ENCODE measurements at regions not wholly inside any gene's neighbourhood (a gene's known extent, or its start where the extent isn't known, plus 50 kb on each side); places are given as distances from the start of the nearest gene placed in this dataset.
"Not testable (repeated sequence)": the region's sequence is repeated elsewhere in the genome, so short reads cannot be mapped to it uniquely, and the experiment has no call there.

DNA sequence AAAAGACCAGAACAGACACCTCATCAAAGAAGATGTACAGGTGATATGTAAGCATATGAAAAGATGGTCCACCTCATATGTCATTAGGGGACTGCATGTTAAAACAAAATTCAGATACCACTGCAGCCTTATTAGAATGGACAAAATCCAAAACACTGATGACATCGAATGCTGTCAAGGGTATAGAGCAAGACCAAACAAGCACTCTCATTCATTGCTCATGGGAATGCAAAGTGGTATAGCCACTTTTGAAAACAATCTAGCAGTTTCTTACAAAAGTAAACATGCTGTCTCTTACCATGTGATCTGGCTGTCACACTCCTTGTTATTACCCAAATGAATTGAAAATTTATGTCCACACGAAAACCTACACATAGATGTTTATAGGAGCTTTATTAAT, 426.6 kb upstream of the ESRRG start:
- H3K27ac ChIP-seq = no peak overlapping the region
- no peak overlapping the region for H3K4me3 ChIP-seq

- H3K27ac ChIP-seq = no peak overlapping the region
These were observed 418.5 kb upstream of the ESRRG start for GRCh38 chr1:217141711-217142110.

DNA sequence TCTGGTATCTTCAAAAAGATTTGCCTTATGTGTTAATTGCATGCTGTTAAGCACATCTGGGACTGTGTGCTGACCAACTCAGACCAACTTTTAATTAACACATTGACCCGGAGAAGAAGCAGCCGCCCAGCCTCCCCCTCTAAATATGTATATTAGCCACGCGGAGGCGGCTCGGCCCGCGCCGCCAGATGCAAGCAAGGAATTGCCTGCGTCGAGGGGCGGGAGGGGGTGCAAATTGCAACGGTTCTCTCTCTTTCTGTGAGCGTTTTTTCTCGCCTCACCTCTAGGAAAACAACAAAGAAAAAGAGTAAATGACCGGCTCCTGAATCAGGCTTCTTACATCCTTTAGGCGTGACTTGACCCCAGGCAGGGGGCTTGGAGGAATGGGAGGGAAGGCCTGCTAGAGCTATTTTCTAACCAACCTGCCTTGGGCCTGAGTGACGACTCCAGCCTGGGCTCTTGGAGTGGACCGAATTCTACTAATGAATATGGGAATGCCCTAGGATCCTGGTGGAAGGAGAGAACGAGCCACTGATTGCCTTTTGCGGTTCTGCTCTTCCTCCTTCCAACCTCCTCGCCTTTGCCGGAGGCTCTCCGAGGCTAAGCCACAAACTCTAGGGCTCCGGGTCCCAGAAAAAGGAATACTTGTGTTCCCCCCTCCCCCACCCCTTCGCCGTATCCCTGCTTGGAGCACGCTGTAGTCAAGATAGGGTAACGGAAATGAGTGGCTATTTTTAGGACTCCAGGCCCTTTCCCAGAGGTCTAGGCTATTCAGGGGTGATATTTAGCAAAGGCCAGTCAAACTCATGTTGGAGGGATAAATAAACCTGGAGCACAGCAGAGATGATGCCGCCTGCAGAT, 417.0 kb upstream of the ESRRG start:
- H3K4me3 ChIP-seq = no peak overlapping the region
- no peak overlapping the region for H3K27ac ChIP-seq

More at GRCh38 chr1:217141711-217142110, 418.5 kb upstream of the ESRRG start:
- no peak overlapping the region for H3K4me3 ChIP-seq

DNA sequence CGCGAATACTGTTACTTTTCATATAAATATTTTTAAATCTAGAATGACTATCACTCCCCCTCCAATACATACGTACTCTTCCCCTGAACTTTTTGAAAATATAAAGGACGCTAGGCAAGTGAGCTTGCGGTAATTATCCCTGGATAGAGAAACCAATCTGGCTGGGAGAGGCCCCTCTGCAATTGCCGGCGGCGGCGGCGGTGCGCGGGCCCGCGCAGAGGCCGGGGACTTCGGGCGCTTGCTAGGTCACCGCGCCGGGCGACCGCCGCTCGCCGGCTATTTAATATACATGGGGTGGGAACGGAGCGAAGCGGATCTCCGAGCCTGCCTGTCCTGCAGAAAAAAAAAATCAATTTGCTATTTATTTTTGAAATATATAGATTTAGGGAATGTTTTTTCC, 416.3 kb upstream of the ESRRG start:
- Histone ChIP-seq H3K4me3 (no peak overlapping the region), H3K27ac (no peak overlapping the region)

DNA sequence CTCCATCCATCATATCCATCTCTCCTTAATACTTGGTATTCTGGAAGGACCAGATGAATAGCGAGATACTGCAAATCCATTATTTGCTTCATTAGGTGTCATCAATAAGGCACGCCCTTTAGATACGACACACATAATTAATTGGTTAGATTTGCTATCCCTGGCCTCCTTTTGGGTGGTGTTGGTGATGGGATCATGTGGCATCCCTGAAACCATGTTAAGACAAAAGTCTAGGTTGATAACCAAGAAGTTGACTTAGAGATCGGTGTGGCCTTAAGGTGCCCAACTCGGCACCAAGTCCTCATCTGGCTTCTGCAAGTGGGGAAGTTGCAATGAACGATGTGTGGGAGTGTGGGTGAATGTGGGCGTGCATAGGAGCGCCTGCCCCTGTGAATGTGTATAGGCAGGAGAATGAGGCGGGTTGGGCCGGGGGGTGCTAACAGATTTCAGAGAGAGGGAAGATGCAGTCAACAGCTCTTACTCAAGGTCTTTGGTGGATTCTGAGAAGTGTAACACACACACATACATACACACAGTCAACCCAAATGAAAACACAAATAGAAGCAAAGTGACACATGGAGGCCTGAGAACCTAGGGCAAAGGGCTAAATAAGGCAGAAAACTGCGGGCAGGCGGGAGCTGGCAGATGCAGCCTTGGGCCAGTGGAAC, 415.7 kb upstream of the ESRRG start:
- H3K4me3 ChIP-seq = no peak overlapping the region
- no peak overlapping the region for H3K27ac ChIP-seq

DNA sequence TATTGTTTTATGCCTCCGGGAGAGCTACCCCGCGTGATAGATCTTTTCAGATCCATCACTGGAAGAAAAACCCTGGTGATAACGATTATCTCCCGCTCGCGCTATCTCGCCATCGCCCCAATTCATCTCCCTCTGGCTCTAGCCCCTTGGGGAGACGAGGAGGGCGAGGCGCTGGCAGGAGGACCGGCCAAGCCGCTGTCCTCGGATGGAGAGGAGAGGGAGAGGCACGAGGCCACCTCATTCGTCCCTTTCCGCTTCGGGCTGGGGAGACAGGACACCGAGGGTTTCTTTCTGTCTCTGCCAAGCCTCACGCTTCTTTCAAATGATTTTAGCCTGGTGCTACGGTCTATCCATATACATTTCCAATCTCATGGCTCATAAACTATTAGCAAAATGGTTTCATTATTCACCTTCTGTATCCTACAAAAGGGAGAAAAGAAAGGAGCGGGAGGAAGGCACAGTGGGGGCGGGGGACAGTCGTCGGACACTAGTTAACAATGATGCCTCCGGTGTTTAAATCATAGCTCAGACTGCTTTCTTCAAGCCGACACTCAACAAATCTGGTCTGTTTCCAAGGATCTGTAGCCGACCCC, 415.0 kb upstream of the ESRRG start:
- H3K4me3 ChIP-seq = no peak overlapping the region
- H3K27ac ChIP-seq = no peak overlapping the region

GRCh38 chr1:217137210-217137881, 414.1 kb upstream of the ESRRG start:
- Histone ChIP-seq H3K27ac (no peak overlapping the region), H3K4me3 (no peak overlapping the region)

- Histone ChIP-seq H3K27ac (no peak overlapping the region), H3K4me3 (no peak overlapping the region)
These were observed 413.6 kb upstream of the ESRRG start for GRCh38 chr1:217136895-217137205.

DNA sequence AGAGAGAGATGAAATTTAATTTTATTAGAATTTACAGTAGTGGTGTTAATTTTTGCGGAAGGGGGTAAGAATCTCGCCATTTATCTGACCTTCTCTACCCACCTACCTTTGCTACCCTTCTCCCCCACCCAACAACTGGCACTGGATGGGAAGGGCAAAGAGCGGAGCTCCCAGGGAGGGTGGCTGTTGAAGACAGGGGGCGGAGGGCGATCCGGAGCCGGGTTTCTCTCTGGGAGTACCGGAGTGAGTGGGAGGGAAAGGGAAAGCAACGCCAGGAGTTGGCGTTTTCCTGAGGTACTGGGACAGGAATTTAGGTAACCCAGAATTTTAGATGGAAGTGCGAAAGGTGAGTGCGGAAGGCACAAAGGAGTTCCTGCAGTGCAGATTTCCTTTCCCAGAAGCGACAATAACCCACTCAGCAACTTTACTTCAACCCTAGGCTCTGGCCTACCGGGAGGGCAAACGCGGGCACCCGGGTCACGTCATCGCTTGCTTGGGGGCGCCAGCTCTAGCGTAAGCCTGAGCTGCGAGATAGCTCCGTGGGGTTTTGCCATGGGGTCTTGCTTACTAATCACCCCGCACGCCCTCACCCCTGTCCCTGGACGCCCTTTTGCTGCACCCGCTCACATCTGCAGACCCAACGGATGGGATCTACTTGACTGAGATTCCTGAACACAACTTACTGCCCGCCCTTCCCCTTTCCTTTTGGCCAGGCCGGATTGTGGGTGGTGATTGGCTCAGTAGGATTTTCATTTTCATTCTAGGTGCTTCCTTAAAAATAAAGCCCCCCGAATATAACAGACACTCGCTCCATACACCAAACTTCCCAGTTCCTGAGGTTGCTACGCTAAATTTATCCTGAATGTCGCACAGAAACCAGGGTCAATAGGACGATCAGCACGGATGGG, 413.0 kb upstream of the ESRRG start:
- no peak overlapping the region for H3K27ac ChIP-seq
- peak overlapping the region in 2 of 7 experiments; percentile 26 to 42 for H3K4me3 ChIP-seq

DNA sequence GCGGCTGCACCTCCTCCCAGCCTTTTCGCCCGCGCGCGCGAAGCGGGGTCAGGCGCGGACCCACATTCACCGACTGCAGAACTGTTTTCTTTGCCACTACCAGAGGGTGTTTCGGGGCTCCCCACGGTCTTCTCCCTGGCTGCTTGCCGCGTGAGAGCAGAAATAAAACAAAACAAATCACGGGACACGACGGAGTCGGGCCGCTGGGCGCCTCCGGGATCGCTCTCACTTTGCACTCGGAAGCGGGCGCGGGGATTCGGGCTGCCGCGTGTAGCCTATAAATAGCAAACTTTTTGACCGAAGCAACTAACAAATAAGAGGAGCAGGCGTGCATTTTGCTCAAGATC, 412.3 kb upstream of the ESRRG start:
- H3K27ac ChIP-seq = no peak overlapping the region
- peak overlapping the region in 6 of 7 experiments; percentile 2 to 42 (median 20) for H3K4me3 ChIP-seq

DNA sequence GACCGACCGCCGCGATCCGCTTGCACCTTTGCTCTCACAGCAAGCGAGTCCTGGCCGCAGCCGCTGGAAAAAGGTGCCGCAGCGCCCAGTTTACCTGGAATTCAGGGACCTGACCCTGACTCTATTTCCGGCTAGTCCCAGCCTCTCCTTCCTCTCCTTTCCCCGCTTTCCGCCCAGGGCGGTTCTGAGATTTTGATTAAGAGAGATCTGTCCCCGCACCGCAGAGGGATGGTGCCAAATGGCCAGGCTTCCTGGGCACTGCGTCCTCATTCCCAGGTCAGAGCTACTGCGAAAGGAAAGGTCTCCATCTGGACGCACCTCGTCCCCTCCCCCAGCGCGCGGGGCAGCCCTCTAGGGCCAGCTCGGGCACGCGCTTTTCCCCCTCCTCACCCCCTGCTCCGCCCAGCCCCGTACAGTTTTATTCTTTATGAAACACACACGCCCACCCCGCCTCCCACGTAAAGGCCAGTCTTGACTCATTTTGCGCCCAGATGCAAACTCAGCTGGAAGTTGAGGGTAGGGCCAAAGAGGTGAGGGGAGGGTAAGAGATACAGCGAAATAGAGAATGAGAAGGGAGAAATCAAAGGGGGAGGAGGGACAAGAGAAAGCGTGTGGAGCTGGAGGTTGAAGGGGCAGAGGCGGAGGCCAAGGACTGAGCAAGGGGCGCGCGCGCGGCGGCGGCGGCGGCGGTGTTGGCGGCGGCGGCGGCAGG, 411.8 kb upstream of the ESRRG start:
- H3K4me3 ChIP-seq = peak overlapping the region in 6 of 7 experiments; percentile 2 to 42 (median 20)
- H3K27ac ChIP-seq = no peak overlapping the region

GRCh38 chr1:217133958-217134856, 411.0 kb upstream of the ESRRG start:
- Histone ChIP-seq H3K27ac (no peak overlapping the region), H3K4me3 (peak overlapping the region in 1 of 7 experiments; percentile 26)

GRCh38 chr1:217133092-217133491, 409.9 kb upstream of the ESRRG start:
- H3K4me3 ChIP-seq = no peak overlapping the region
- no peak overlapping the region for H3K27ac ChIP-seq

GRCh38 chr1:217123340-217123739, 400.1 kb upstream of the ESRRG start:
- not testable (repeated sequence) for H3K27ac ChIP-seq, H3K4me3 ChIP-seq

DNA sequence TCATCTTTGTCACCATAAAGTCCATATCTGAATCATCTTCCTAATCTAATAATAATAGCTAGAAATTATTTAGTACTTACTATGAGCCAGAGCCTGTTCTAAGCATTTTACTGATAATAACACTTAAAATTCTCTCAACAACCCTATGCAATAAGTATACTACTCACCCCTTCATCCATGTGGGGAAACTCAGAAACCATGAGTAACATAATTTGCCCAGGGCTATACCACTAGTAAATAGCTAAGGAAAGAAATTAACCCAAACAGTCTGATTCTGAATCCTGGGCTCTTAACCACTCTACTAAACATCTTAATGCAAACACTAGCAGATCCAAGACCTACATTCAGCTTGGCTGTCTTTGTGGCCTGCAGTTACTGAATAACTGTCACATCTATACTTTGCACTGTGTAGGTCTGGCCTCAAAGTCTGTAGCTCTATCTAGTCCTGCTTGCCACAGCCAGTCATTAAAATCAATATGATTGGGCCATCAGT, 394.8 kb upstream of the ESRRG start:
- H3K27ac ChIP-seq = no peak overlapping the region
- no peak overlapping the region for H3K4me3 ChIP-seq

GRCh38 chr1:217115404-217116380, 392.5 kb upstream of the ESRRG start:
- no peak overlapping the region for H3K4me3 ChIP-seq
- H3K27ac ChIP-seq = no peak overlapping the region

DNA sequence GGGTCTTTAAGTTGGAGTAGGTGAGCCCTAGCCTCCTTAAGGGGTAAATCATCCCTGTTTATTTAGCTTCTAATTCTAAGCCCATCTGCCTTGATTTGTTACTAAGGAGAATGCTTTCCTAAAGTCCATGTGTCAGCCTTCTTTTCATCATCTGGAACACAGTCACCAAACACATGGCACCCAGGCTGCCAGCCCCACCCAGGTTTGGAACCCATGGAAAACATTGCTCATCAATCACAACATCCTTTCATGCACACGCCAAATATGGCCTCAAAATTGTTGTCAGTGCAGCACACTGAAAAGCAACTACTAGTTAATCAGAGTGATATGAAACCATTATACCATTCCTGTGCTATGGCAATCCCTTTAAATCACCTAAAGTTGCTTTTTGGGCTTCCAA, 386.7 kb upstream of the ESRRG start:
- H3K4me3 ChIP-seq = no peak overlapping the region
- no peak overlapping the region for H3K27ac ChIP-seq
